GM12865 (cell line): ENCODE measurements at regions not wholly inside any gene's neighbourhood (a gene's known extent, or its start where the extent isn't known, plus 50 kb on each side); places are given as distances from the start of the nearest gene placed in this dataset.

Experiments
- DNase-seq: peaks from one replicate; pipeline ENCODE4 v3.0.0; 2010; ENCODE audit warnings: low read depth
- H3K4me3 ChIP-seq: 2 replicates; pipeline ENCODE4 v1.5.1; 2011; ENCODE audit warnings: mild to moderate bottlenecking, low read depth, low read length, control low read depth
- TF ChIP-seq, protein P1 (sequence below): IDR thresholded peaks from 2 replicates; pipeline ENCODE4 v1.5.1; 2011; ENCODE audit warnings: low read length, control low read depth, low read depth, inconsistent platforms; ENCODE audit not compliant: insufficient read depth; ENCODE audit errors: missing control alignments

DNA sequence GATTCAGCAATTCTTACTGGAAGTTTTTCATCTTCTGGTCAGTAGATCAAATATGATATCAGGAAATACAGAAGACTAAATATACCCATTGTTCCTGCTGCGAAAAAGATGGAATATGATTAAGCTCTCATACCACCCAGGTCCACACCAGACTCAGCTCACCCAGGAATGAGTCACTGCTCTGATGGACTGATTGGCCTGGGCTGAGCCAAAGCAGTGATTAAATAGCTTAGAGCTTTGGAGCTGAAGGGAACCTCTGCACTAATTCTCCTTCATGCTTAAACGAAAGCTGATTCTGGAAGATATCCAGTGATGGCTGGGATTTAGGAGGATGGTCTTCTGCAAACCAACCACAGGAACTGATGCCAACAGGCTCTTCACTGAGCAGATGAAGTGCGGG lies 62.0 kb upstream of the SYT1 start:
- no peak for DNase-seq
- TF ChIP-seq, protein P1, sequence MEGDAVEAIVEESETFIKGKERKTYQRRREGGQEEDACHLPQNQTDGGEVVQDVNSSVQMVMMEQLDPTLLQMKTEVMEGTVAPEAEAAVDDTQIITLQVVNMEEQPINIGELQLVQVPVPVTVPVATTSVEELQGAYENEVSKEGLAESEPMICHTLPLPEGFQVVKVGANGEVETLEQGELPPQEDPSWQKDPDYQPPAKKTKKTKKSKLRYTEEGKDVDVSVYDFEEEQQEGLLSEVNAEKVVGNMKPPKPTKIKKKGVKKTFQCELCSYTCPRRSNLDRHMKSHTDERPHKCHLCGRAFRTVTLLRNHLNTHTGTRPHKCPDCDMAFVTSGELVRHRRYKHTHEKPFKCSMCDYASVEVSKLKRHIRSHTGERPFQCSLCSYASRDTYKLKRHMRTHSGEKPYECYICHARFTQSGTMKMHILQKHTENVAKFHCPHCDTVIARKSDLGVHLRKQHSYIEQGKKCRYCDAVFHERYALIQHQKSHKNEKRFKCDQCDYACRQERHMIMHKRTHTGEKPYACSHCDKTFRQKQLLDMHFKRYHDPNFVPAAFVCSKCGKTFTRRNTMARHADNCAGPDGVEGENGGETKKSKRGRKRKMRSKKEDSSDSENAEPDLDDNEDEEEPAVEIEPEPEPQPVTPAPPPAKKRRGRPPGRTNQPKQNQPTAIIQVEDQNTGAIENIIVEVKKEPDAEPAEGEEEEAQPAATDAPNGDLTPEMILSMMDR: no peak
- no peak overlapping the region for H3K4me3 ChIP-seq

DNA sequence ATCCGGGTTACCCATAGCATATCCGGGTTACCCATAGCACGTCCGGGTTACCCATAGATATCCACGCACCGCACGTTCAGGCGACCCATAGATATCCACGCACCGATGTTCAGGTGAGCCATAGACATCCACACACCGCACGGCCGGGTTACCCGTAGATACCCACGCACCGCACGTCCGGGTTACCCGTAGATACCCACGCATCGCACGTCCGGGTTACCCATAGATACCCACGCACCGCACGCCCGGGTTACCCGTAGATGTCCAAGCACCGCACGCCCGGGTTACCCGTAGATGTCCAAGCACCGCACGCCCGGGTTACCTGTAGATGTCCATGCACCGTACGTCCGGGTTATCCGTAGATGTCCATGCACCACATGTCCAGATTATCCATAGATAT lies 60.3 kb upstream of the SYT1 start:
- TF ChIP-seq, protein P1: no peak
- DNase-seq: no peak
- H3K4me3 ChIP-seq: no peak overlapping the region
